ENCODE measurements at regions not wholly inside any gene's neighbourhood (a gene's known extent, or its start where the extent isn't known, plus 50 kb on each side); places are given as distances from the start of the nearest gene placed in this dataset.

DNA sequence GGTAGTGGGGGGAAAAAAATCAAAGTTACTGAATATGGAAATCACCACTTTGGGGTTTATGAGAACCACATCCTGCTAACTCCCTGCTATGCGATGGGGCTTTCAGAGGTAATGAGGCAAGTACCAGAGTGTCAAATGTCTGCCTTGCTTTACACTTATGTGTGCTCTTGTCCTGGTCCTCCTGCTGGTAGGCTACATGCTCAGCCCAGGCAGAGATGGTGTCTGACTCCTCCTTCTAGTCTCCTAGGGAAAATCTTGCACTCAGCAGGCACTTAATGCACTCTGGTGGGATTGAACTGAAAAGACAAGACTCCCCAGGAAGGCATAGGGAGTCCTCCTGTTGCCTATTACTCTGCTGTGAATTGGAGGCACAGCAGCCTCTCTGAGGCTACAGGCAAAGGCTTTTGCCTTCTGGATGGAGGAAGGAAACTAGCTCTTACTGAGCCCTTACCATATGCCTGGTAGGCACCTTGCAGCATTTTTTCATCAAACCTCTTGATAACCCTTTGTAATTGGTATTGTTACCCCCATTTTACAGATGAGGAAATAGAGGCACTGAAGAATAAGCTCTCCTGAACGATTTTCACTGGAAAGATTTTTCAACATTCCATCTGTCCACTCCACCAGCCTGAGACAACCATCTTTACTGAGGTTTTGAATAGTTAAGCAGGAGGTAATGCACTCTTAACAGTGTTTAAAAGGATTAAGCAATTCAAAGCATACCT, 132.1 kb upstream of the PAX6 start:
- H3K4me1 ChIP-seq (ENCODE audit: low read length): no peaks in the 10 kb centered on the region
- H3K27ac ChIP-seq (ENCODE audit: low read length): no peak overlapping the region
- H3K36me3 ChIP-seq (replicated peaks; ENCODE audit: insufficient read depth, low read length): no peaks in the 10 kb centered on the region
- H3K27me3 ChIP-seq (replicated peaks; ENCODE audit: insufficient read depth, low read length): no peaks in the 10 kb centered on the region
- no peaks in the 10 kb centered on the region for H3F3A ChIP-seq (ENCODE audit: insufficient read depth, low read length)
- H3K9me2 ChIP-seq (replicated peaks; ENCODE audit: insufficient read depth, low read length): no peaks in the 10 kb centered on the region
- H3K9ac ChIP-seq (ENCODE audit: low read length): no peak overlapping the region
- H3K79me2 ChIP-seq (ENCODE audit: low read length): no peaks in the 10 kb centered on the region
- no peaks in the 10 kb centered on the region for H3K9me3 ChIP-seq (replicated peaks; ENCODE audit: insufficient read depth, low read length)
- no peak overlapping the region for H2AFZ ChIP-seq (ENCODE audit: low read length)
- H3K4me2 ChIP-seq (ENCODE audit: low read depth, low read length): no peak overlapping the region
- TF ChIP-seq, protein P1, sequence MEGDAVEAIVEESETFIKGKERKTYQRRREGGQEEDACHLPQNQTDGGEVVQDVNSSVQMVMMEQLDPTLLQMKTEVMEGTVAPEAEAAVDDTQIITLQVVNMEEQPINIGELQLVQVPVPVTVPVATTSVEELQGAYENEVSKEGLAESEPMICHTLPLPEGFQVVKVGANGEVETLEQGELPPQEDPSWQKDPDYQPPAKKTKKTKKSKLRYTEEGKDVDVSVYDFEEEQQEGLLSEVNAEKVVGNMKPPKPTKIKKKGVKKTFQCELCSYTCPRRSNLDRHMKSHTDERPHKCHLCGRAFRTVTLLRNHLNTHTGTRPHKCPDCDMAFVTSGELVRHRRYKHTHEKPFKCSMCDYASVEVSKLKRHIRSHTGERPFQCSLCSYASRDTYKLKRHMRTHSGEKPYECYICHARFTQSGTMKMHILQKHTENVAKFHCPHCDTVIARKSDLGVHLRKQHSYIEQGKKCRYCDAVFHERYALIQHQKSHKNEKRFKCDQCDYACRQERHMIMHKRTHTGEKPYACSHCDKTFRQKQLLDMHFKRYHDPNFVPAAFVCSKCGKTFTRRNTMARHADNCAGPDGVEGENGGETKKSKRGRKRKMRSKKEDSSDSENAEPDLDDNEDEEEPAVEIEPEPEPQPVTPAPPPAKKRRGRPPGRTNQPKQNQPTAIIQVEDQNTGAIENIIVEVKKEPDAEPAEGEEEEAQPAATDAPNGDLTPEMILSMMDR (IDR thresholded peaks at IDR 0.05; ENCODE audit: low read length): no peak
- H3K4me3 ChIP-seq (ENCODE audit: low read length): no peak overlapping the region
- H4K20me1 ChIP-seq (ENCODE audit: insufficient read depth, low read length): no peaks in the 10 kb centered on the region
- DNase-seq: no peak

DNA sequence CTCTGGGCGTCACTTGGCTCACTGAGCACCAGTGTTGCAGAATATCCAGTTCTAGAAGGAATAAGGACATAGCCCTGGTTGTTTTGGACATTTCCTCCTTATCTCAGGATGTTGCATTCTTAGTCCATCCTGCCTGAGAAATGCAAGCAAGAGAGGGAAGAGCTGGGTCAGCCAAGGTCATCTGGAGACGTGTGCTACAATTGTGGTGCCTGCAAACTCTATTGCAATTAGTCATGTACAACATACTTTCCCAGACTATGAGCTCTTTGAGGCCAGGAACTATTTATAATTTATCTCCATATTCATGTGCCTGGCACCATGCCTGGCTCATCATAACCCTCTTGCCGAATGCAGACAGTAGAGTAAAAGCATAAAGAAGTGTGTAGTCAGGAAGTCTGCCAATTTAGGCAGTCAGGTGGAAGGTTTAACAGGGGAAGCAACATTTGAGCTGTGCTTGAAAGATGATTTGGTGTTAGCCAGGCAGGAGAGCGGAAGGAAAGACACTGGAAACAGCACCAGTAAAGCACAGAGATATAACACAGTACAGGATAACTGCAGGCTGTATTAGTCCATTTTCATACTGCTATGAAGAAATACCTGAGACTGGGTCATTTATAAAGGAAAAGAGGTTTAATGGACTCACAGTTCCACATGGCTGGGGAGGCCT, 129.4 kb upstream of the PAX6 start:
- no peak for DNase-seq
- Histone ChIP-seq H3F3A (ENCODE audit: insufficient read depth, low read length) (no peaks in the 10 kb centered on the region), H3K4me1 (ENCODE audit: low read length) (no peaks in the 10 kb centered on the region), H3K9me3 (replicated peaks; ENCODE audit: insufficient read depth, low read length) (no peaks in the 10 kb centered on the region), H3K79me2 (ENCODE audit: low read length) (no peaks in the 10 kb centered on the region), H3K9ac (ENCODE audit: low read length) (no peak overlapping the region), H4K20me1 (ENCODE audit: insufficient read depth, low read length) (no peaks in the 10 kb centered on the region), H3K4me3 (ENCODE audit: low read length) (no peak overlapping the region), H3K27ac (ENCODE audit: low read length) (no peak overlapping the region), H3K27me3 (replicated peaks; ENCODE audit: insufficient read depth, low read length) (no peaks in the 10 kb centered on the region), H3K4me2 (ENCODE audit: low read depth, low read length) (no peak overlapping the region), H2AFZ (ENCODE audit: low read length) (no peak overlapping the region), H3K36me3 (replicated peaks; ENCODE audit: insufficient read depth, low read length) (no peaks in the 10 kb centered on the region), H3K9me2 (replicated peaks; ENCODE audit: insufficient read depth, low read length) (no peaks in the 10 kb centered on the region)
- TF ChIP-seq EZH2 (optimal IDR thresholded peaks at IDR 0.05; ENCODE audit: low read depth, low read length) (no peak), EZH2phosphoT487 (IDR thresholded peaks at IDR 0.05; ENCODE audit: low read length) (no peak)
- TF ChIP-seq, protein P1 (IDR thresholded peaks at IDR 0.05; ENCODE audit: low read length): no peak

DNA sequence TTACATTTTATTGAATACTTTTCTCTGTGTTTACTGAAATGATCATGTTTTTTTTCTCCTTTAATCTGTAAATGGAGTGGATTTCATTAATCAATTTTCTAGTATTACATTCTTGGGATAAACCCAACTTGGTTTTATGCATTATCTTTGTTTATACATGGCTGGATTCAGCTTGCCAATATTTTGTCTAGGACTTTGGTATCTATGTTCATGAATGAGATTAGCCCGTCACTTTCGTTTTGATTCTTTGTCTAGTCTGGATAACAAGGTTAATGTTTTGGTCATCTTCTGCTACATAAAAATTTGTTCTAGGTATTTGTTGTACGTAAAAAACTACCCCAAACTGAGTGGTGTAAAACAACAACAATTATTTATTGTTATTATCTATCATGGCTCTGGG, 127.9 kb upstream of the PAX6 start:
- Histone ChIP-seq H3K4me1 (ENCODE audit: low read length) (no peaks in the 10 kb centered on the region), H3K4me2 (ENCODE audit: low read depth, low read length) (no peak overlapping the region), H3K9me2 (replicated peaks; ENCODE audit: insufficient read depth, low read length) (no peaks in the 10 kb centered on the region), H2AFZ (ENCODE audit: low read length) (no peak overlapping the region), H3K27me3 (replicated peaks; ENCODE audit: insufficient read depth, low read length) (no peaks in the 10 kb centered on the region), H3F3A (ENCODE audit: insufficient read depth, low read length) (no peaks in the 10 kb centered on the region), H4K20me1 (ENCODE audit: insufficient read depth, low read length) (no peaks in the 10 kb centered on the region), H3K4me3 (ENCODE audit: low read length) (no peak overlapping the region), H3K9me3 (replicated peaks; ENCODE audit: insufficient read depth, low read length) (no peaks in the 10 kb centered on the region), H3K9ac (ENCODE audit: low read length) (no peak overlapping the region), H3K36me3 (replicated peaks; ENCODE audit: insufficient read depth, low read length) (no peaks in the 10 kb centered on the region), H3K27ac (ENCODE audit: low read length) (no peak overlapping the region), H3K79me2 (ENCODE audit: low read length) (no peaks in the 10 kb centered on the region)
- TF ChIP-seq, protein P1 (IDR thresholded peaks at IDR 0.05; ENCODE audit: low read length): no peak
- no peak for TF ChIP-seq EZH2 (optimal IDR thresholded peaks at IDR 0.05; ENCODE audit: low read depth, low read length)
- no peak for TF ChIP-seq EZH2phosphoT487 (IDR thresholded peaks at IDR 0.05; ENCODE audit: low read length)
- DNase-seq: no peak

Measured in MM.1S (cell line).